ENCODE measurements at regions not wholly inside any gene's neighbourhood (a gene's known extent, or its start where the extent isn't known, plus 50 kb on each side); places are given as distances from the start of the nearest gene placed in this dataset.

DNA sequence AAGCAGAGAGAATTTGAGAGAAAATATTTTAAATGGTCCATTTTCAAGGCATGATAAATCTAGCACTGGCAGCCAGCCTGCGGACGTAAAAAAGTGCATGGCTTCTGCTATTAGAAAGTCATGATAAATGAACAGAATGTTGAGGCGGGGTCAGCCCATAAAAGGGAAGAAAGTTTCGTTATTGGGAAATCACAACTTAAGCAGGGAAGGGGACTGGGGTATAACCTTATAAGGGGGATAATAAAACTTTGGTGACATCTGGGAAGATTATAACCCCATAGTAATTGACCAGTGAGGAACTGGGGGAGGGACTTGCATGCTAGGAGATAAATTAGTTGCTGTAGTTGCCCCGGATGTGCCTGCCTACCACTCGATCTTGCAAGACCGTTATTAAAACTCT, 88.4 kb upstream of the PLSCR4 start:
- TF ChIP-seq, protein P1, sequence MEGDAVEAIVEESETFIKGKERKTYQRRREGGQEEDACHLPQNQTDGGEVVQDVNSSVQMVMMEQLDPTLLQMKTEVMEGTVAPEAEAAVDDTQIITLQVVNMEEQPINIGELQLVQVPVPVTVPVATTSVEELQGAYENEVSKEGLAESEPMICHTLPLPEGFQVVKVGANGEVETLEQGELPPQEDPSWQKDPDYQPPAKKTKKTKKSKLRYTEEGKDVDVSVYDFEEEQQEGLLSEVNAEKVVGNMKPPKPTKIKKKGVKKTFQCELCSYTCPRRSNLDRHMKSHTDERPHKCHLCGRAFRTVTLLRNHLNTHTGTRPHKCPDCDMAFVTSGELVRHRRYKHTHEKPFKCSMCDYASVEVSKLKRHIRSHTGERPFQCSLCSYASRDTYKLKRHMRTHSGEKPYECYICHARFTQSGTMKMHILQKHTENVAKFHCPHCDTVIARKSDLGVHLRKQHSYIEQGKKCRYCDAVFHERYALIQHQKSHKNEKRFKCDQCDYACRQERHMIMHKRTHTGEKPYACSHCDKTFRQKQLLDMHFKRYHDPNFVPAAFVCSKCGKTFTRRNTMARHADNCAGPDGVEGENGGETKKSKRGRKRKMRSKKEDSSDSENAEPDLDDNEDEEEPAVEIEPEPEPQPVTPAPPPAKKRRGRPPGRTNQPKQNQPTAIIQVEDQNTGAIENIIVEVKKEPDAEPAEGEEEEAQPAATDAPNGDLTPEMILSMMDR (IDR thresholded peaks at IDR 0.05), result no peak
- no peak for TF ChIP-seq POLR2A (IDR thresholded peaks at IDR 0.05)
